ENCODE measurements at regions not wholly inside any gene's neighbourhood (a gene's known extent, or its start where the extent isn't known, plus 50 kb on each side); places are given as distances from the start of the nearest gene placed in this dataset.

DNA sequence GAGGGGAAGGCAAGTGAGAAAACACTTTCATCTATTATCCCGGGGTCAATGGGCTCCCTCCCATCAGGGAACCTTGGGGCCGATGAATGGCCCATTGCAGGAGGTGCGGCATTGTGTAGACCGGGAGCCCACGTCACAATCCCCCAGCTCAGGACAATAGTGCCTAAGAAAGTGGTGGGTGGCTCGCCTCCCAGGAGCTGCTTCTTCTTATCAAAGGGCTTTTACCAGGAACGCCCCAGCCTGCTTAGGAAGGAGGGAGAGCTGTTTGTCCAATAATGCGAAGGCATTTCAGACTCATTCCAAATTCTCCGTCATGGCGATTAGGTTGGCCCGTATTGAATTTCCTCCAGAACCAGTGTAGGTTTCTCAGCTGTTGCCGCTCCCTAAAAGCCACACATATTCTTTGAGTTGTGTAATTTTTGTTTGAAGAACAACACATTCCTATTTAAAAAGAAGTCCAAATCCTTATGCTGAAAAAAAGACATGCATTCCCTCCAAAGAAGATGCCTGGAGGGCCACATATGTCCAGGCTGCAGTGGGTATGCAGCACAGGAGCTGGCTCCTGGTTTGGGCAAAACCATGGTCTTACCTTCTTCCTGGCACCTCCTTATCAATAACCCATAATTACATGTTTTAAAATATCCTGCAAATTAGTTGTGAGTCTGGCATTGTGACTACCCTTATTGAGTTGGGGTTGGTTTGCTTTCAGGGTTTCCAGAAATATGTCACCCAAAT, 264.7 kb downstream of the MYCN start:
- Histone ChIP-seq H3K4me3 (no peak overlapping the region), H3K4me1 (no peaks in the 10 kb centered on the region), H3K36me3 (no peaks in the 10 kb centered on the region), H3K27me3 (no peaks in the 10 kb centered on the region), H3K27ac (no peak overlapping the region), H3K9me3 (no peaks in the 10 kb centered on the region)
- no peak for TF ChIP-seq CTCF (IDR thresholded peaks at IDR 0.05)
- DNase-seq (ENCODE audit: low spot score), result no peak

GRCh38 chr2:16204251-16204650, 263.9 kb downstream of the MYCN start:
- Histone ChIP-seq H3K36me3 (no peaks in the 10 kb centered on the region), H3K4me3 (no peak overlapping the region), H3K27ac (no peak overlapping the region), H3K9me3 (no peaks in the 10 kb centered on the region), H3K4me1 (no peaks in the 10 kb centered on the region), H3K27me3 (no peaks in the 10 kb centered on the region)
- no peak for DNase-seq (ENCODE audit: low spot score)
- TF ChIP-seq CTCF (IDR thresholded peaks at IDR 0.05), result no peak

DNA sequence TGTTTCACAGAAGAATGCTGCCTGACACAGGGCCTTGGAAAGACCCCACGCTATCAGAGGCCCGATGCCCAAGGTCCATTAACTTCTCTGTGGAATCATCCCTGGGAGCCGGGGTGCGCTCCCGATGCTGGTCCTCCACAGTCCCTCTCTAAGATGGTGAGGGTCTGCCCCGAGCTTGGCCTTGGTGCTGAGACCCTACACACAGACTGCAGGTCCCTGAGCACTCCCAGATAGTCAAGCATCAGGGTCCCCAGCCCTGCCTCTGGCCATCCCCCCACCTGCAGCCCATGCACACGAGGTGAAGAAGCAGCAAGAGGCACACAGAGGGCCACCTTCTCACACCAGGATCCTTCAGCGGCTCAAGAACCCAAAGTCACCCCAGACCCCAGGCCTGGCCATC, 263.3 kb downstream of the MYCN start:
- H3K9me3 ChIP-seq, result no peaks in the 10 kb centered on the region
- DNase-seq (ENCODE audit: low spot score), result no peak
- H3K4me1 ChIP-seq, result no peaks in the 10 kb centered on the region
- H3K36me3 ChIP-seq, result no peaks in the 10 kb centered on the region
- no peak overlapping the region for H3K4me3 ChIP-seq
- no peak for TF ChIP-seq CTCF (IDR thresholded peaks at IDR 0.05)
- no peak overlapping the region for H3K27ac ChIP-seq
- H3K27me3 ChIP-seq, result no peaks in the 10 kb centered on the region

DNA sequence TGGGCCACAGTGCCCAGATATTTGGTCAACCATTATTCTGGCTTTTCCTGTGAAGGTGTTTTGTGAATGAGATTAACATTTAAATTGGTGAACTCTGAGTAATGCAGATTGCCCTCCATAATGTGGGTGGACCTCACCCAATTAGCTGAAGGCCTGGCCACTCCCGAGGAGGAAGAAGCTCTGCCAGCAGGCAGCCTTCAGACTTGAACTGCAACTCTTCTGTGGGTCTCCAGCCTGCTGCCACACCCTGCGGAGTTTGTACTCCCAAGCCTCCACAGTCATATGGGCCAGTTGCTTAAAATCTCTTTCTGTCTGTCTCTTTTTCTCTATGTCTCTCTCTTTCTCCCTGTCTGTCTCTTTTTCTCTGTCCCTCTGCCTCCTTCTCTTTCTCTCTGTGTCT, 262.7 kb downstream of the MYCN start:
- no peak overlapping the region for H3K4me3 ChIP-seq
- TF ChIP-seq CTCF (IDR thresholded peaks at IDR 0.05), result no peak
- H3K4me1 ChIP-seq, result no peaks in the 10 kb centered on the region
- no peak overlapping the region for H3K27ac ChIP-seq
- no peaks in the 10 kb centered on the region for H3K9me3 ChIP-seq
- no peaks in the 10 kb centered on the region for H3K27me3 ChIP-seq
- DNase-seq (ENCODE audit: low spot score), result no peak
- H3K36me3 ChIP-seq, result no peaks in the 10 kb centered on the region

DNA sequence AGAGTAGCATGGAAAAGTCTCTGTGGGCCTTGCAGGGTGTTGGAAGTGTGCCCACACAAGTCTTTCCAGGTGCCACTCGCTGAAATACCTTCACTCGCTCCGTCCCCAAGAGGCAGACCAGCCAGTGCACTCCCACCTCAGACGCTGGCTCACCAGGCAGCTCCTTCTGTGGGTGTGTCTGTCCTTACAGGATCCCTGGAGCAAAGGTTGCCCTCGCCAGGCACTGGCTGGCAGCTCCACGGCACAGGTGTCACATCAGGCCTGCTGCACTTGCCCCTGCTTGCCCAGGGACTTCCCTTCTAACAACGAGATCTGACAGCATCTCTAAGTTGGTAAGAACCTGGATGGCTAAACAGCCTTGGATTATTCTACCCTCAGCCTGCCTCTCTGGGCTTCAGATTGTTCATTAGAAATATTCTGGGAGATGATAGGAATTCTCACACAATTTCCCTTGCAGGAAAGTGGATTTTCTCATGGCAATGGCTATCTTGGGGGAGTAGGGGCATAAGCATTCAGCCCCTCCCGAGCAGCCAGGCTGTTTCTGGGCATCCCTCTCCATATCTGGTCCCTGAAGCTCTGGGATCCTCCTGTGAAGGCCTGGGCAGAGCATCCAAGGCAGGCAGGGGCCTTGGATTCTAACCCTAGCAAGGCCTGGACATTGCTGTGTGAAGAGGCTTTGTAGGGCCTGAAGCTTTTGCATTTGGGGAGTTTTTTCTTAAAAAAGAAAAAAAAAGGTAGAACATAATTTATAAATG, 262.1 kb downstream of the MYCN start:
- Histone ChIP-seq H3K9me3 (no peaks in the 10 kb centered on the region), H3K4me1 (no peaks in the 10 kb centered on the region), H3K36me3 (no peaks in the 10 kb centered on the region), H3K4me3 (no peak overlapping the region), H3K27me3 (no peaks in the 10 kb centered on the region), H3K27ac (no peak overlapping the region)
- no peak for DNase-seq (ENCODE audit: low spot score)
- TF ChIP-seq CTCF (IDR thresholded peaks at IDR 0.05), result no peak
